IPS-15b (cell line): ENCODE measurements at regions not wholly inside any gene's neighbourhood (a gene's known extent, or its start where the extent isn't known, plus 50 kb on each side); places are given as distances from the start of the nearest gene placed in this dataset.

ENCODE experiments used
- H3K27me3 ChIP-seq: one replicate; pipeline ENCODE4 v1.6.1; 2013; ENCODE audit warnings: low read length; ENCODE audit not compliant: control insufficient read depth, insufficient read depth
- H3K36me3 ChIP-seq: one replicate; pipeline ENCODE4 v1.6.1; 2013; ENCODE audit warnings: low read length; ENCODE audit not compliant: control insufficient read depth, insufficient read depth
- H3K4me1 ChIP-seq: one replicate; pipeline ENCODE4 v1.6.1; 2013; ENCODE audit warnings: mild to moderate bottlenecking, low read length; ENCODE audit not compliant: control insufficient read depth, insufficient read depth
- H3K4me3 ChIP-seq: one replicate; pipeline ENCODE4 v1.5.1; 2013; ENCODE audit warnings: low read depth, low read length
- H3K9ac ChIP-seq: one replicate; pipeline ENCODE4 v1.6.1; 2013; ENCODE audit warnings: low read depth, mild to moderate bottlenecking, low read length
- H3K9me3 ChIP-seq: one replicate; pipeline ENCODE4 v1.6.1; 2013; ENCODE audit warnings: mild to moderate bottlenecking, low read length; ENCODE audit not compliant: control insufficient read depth, insufficient read depth

- no peaks in the 10 kb centered on the region for H3K4me1 ChIP-seq
- no peaks in the 10 kb centered on the region for H3K27me3 ChIP-seq
- H3K4me3 ChIP-seq, result no peak overlapping the region
- no peak overlapping the region for H3K9ac ChIP-seq
- H3K9me3 ChIP-seq, result no peaks in the 10 kb centered on the region
- no peaks in the 10 kb centered on the region for H3K36me3 ChIP-seq
Measured at GRCh38 chr5:117177302-117177701, 602.7 kb upstream of the SEMA6A start.

DNA sequence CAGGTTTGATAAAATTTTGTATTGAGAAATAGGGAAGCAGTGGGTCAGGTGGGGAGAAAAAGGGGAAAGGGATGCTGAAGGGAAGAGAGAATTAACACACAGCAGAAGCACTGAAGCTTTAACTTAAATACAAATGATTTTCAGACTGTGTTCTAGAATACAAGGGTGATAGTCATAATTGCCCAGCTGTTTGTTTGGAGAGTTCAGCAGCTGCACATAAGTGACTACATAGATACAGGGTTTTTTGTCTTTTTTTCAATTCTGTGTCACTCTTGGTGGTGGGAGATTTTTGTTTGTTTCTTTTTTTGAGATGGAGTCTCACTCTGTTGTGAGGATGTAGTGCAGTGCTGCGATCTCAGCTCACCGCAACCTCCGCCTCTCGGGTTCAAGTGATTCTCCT is 590.4 kb upstream of the SEMA6A start:
- H3K4me3 ChIP-seq, result no peak overlapping the region
- H3K27me3 ChIP-seq, result no peaks in the 10 kb centered on the region
- no peaks in the 10 kb centered on the region for H3K9me3 ChIP-seq
- no peaks in the 10 kb centered on the region for H3K4me1 ChIP-seq
- no peak overlapping the region for H3K9ac ChIP-seq
- H3K36me3 ChIP-seq, result no peaks in the 10 kb centered on the region

- no peak overlapping the region for H3K9ac ChIP-seq
- peaks cover 8% of the 10 kb centered on the region for H3K4me1 ChIP-seq
- H3K9me3 ChIP-seq, result no peaks in the 10 kb centered on the region
- H3K27me3 ChIP-seq, result no peaks in the 10 kb centered on the region
- H3K36me3 ChIP-seq, result no peaks in the 10 kb centered on the region
- H3K4me3 ChIP-seq, result no peak overlapping the region
Measured at GRCh38 chr5:117161718-117162335, 587.2 kb upstream of the SEMA6A start.

DNA sequence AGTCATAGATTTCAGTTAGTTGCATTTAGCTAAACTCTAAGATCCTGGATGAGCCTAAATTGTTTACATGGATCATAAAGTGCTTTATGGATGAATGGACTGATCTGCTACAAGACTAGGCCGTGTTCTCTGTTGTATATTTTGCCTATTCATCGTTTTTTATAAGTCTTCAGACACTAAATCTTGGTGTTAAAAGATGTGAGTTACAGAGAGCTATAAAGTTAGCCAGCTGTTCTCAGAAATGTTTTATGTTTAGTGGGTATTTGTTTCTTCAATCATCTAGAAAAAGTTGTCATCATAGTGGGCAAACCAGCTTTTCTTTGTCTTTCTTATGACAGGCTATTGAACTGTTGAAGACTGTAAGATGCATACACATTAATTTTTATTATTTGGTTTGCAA is 585.8 kb upstream of the SEMA6A start:
- Histone ChIP-seq H3K4me3 (no peak overlapping the region), H3K27me3 (no peaks in the 10 kb centered on the region), H3K9me3 (no peaks in the 10 kb centered on the region), H3K36me3 (no peaks in the 10 kb centered on the region), H3K4me1 (peaks cover 8% of the 10 kb centered on the region), H3K9ac (no peak overlapping the region)

DNA sequence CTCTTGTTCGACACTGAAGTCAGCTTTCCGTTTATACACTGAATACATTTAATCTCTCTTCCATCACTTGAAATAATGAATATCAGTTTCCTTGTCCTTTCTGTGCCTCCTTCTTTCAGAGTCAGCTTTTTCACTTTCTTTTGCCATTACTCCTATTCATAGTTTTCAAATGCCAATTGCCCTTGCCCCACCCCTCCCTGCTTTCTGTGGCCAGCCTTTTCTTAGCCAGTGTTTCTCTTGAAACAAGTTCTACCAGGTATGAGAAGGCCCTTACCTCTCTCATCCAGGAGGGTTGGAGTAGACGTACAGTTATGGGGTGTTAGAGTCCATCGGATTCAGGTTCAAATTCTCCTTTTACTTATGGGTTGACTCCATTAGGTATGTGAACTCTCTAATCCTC is 574.7 kb upstream of the SEMA6A start:
- Histone ChIP-seq H3K4me3 (no peak overlapping the region), H3K36me3 (no peaks in the 10 kb centered on the region), H3K27me3 (no peaks in the 10 kb centered on the region), H3K9me3 (no peaks in the 10 kb centered on the region), H3K9ac (no peak overlapping the region), H3K4me1 (peaks cover 4% of the 10 kb centered on the region)

GRCh38 chr5:117144086-117144485 is 569.5 kb upstream of the SEMA6A start:
- Histone ChIP-seq H3K9me3 (no peaks in the 10 kb centered on the region), H3K27me3 (no peaks in the 10 kb centered on the region), H3K36me3 (no peaks in the 10 kb centered on the region), H3K4me1 (no peaks in the 10 kb centered on the region), H3K9ac (no peak overlapping the region), H3K4me3 (no peak overlapping the region)

DNA sequence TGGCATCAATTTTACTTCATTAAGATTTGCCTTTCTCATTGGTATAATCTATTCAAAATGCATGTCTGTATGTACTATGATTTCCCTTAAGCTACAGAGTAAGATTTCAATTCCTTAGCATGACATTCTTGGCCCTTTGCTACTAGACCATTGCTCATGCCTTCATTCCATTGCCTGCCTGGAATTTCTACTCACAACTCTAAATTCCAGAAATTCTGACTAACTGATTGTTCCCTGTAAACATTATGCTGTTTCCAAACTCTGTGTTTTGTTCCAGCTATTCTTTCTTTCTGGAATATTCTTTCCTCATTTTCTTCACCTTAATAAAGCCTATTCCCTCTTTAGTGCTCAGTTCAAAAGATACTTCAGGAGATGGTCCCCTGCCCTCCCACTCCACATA is 568.8 kb upstream of the SEMA6A start:
- Histone ChIP-seq H3K4me3 (no peak overlapping the region), H3K9ac (no peak overlapping the region)

GRCh38 chr5:117138523-117138922 is 563.9 kb upstream of the SEMA6A start:
- Histone ChIP-seq H3K9ac (no peak overlapping the region), H3K4me1 (no peaks in the 10 kb centered on the region), H3K9me3 (no peaks in the 10 kb centered on the region), H3K4me3 (no peak overlapping the region), H3K36me3 (no peaks in the 10 kb centered on the region), H3K27me3 (no peaks in the 10 kb centered on the region)

More for the DNA sequence above, 568.8 kb upstream of the SEMA6A start:
- no peaks in the 10 kb centered on the region for H3K9me3 ChIP-seq
- no peaks in the 10 kb centered on the region for H3K4me1 ChIP-seq
- H3K36me3 ChIP-seq, result no peaks in the 10 kb centered on the region
- H3K27me3 ChIP-seq, result no peaks in the 10 kb centered on the region

DNA sequence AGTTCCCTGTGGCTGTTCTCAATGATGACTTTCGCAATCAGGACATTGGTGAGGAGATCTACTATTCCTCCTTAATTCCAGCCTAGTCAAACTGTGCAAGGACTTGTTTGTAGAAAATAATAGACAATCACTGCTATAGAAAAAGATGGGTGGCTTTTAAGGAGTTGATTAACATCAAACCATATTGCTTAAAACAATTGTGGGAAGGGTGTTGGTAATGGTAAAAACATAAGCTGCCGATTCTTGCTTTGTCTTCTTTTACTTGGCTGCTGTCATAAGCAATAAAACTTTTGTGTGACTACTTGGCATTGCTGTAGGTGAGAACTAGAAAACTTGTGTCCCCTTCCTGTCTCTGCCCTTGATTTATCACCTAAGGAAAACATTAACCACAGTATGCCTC is 561.2 kb upstream of the SEMA6A start:
- H3K4me3 ChIP-seq, result no peak overlapping the region
- no peaks in the 10 kb centered on the region for H3K27me3 ChIP-seq
- no peaks in the 10 kb centered on the region for H3K9me3 ChIP-seq
- H3K9ac ChIP-seq, result no peak overlapping the region
- no peaks in the 10 kb centered on the region for H3K36me3 ChIP-seq
- H3K4me1 ChIP-seq, result no peaks in the 10 kb centered on the region

- Histone ChIP-seq H3K27me3 (no peaks in the 10 kb centered on the region), H3K36me3 (no peaks in the 10 kb centered on the region), H3K4me3 (no peak overlapping the region), H3K9ac (no peak overlapping the region), H3K4me1 (no peaks in the 10 kb centered on the region), H3K9me3 (no peaks in the 10 kb centered on the region)
Measured at GRCh38 chr5:117133198-117133597, 558.6 kb upstream of the SEMA6A start.

DNA sequence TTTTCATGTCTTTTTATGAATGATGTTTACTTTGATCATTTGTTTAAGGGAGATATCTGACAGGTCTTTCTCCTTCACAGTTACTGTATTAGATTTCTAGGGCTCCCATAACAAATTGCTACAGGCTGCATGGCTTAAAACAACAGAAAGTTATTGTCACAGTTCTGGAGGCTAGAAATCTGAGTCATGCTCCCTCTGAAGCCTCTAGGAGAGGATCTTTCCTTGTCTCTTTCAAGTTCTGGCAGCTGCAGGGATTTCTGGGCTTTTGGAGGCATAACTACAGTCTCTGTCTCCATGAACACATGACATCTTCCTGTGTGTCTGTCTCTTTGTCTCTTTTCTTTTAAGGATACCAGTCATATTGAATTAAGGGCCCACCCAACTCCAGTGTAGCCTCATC is 557.3 kb upstream of the SEMA6A start:
- Histone ChIP-seq H3K9me3 (no peaks in the 10 kb centered on the region), H3K36me3 (no peaks in the 10 kb centered on the region), H3K4me3 (no peak overlapping the region), H3K9ac (no peak overlapping the region), H3K4me1 (no peaks in the 10 kb centered on the region), H3K27me3 (no peaks in the 10 kb centered on the region)

- H3K9me3 ChIP-seq, result no peaks in the 10 kb centered on the region
- no peaks in the 10 kb centered on the region for H3K36me3 ChIP-seq
- H3K27me3 ChIP-seq, result no peaks in the 10 kb centered on the region
- no peaks in the 10 kb centered on the region for H3K4me1 ChIP-seq
- no peak overlapping the region for H3K4me3 ChIP-seq
- H3K9ac ChIP-seq, result no peak overlapping the region
Measured at GRCh38 chr5:117131048-117131679, 556.5 kb upstream of the SEMA6A start.
